H1 (cell line): ENCODE measurements at regions not wholly inside any gene's neighbourhood (a gene's known extent, or its start where the extent isn't known, plus 50 kb on each side); places are given as distances from the start of the nearest gene placed in this dataset.

Experiments
- CTCF ChIA-PET: fragments of 300-600 bp; sonication (Branson Sonifier 250); formaldehyde crosslinking; loops from one replicate; lab custom pipeline; 2021; ENCODE audit not compliant: partially characterized antibody; lab: Charles Lee
- POLR2A ChIA-PET: fragments of 300-600 bp; sonication (Branson Sonifier 250); formaldehyde crosslinking; loops from one replicate; lab custom pipeline; 2021; ENCODE audit warnings: inconsistent platforms; ENCODE audit not compliant: partially characterized antibody; lab: Charles Lee
- DNase-seq, 2 experiments: peaks; one replicate each; pipeline versions ENCODE4 v3.0.0 to v3.0.0-alpha.2; 2010 to 2022; ENCODE audit warnings: low spot score in 2 of 2, low read depth in 1 of 2, mixed read lengths in 1 of 2
- FAIRE-seq: peaks from 2 replicates; lab custom pipeline; 2011; peaks lifted over from hg19 to GRCh38; lab: Jason Lieb, UNC
- H2AFZ ChIP-seq: 2 replicates; pipeline ENCODE4 v1.8.1; 2012; ENCODE audit warnings: low read length, inconsistent platforms
- H2AK5ac ChIP-seq: 2 replicates; pipeline ENCODE4 v1.6.1; 2013; ENCODE audit warnings: low read depth, low read length
- H2BK120ac ChIP-seq: replicated peaks from 2 replicates; pipeline ENCODE3; 2013; ENCODE audit warnings: low read depth, low read length, inconsistent platforms
- H2BK12ac ChIP-seq: 2 replicates; pipeline ENCODE4 v1.6.1; 2013; ENCODE audit warnings: low read depth, low read length
- H2BK15ac ChIP-seq: 2 replicates; pipeline ENCODE4 v1.6.1; 2013; ENCODE audit warnings: low read length
- H2BK20ac ChIP-seq: 2 replicates; pipeline ENCODE4 v1.6.1; 2013; ENCODE audit warnings: low read length
- H2BK5ac ChIP-seq: 2 replicates; pipeline ENCODE4 v1.6.1; 2013; ENCODE audit warnings: low read depth, low read length
- H3K14ac ChIP-seq: 2 replicates; pipeline ENCODE4 v1.6.1; 2013; ENCODE audit warnings: inconsistent platforms; ENCODE audit not compliant: insufficient read length
- H3K18ac ChIP-seq: 2 replicates; pipeline ENCODE4 v1.6.1; 2013; ENCODE audit warnings: low read length; ENCODE audit errors: extremely low read depth
- H3K23ac ChIP-seq: 2 replicates; pipeline ENCODE4 v1.6.1; 2013; ENCODE audit warnings: inconsistent platforms; ENCODE audit not compliant: insufficient read length
- H3K23me2 ChIP-seq: 2 replicates; pipeline ENCODE4 v1.6.1; 2013; ENCODE audit warnings: low read depth, low read length
- H3K27ac ChIP-seq: 2 replicates; pipeline ENCODE4 v1.6.1; 2011; ENCODE audit warnings: low read depth, low read length, inconsistent platforms
- H3K27me3 ChIP-seq, 4 experiments: replicated peaks in 1 of 4; 1 replicate in 1 of 4; 2 replicates in 3 of 4; pipeline versions ENCODE4 v1.6.1 to v1.8.1; 2011 to 2013; ENCODE audit warnings: low read length in 3 of 4, mild to moderate bottlenecking in 3 of 4, inconsistent platforms in 2 of 4, mixed read lengths in 2 of 4, moderate library complexity in 1 of 4; ENCODE audit not compliant: control insufficient read depth in 3 of 4, insufficient read depth in 3 of 4; ENCODE audit errors: extremely low read depth in 1 of 4
- H3K36me3 ChIP-seq, 4 experiments: 2 replicates each; pipeline versions ENCODE4 v1.6.1 to v1.8.1; 2011 to 2013; ENCODE audit warnings: mild to moderate bottlenecking in 4 of 4, low read length in 3 of 4, moderate library complexity in 2 of 4, control low read depth in 1 of 4, inconsistent platforms in 1 of 4; ENCODE audit not compliant: insufficient read depth in 4 of 4, control insufficient read depth in 2 of 4
- H3K4ac ChIP-seq: replicated peaks from 2 replicates; pipeline ENCODE3; 2013; ENCODE audit warnings: low read length, low read depth, mixed read lengths, inconsistent platforms; ENCODE audit not compliant: insufficient read length
- H3K4me1 ChIP-seq, 4 experiments: replicated peaks in 1 of 4; 1 replicate in 1 of 4; 2 replicates in 3 of 4; pipeline versions ENCODE4 v1.6.1 to v1.8.1; 2011 to 2013; ENCODE audit warnings: low read length in 3 of 4, inconsistent platforms in 2 of 4, mixed read lengths in 1 of 4; ENCODE audit not compliant: insufficient read depth in 4 of 4, control insufficient read depth in 3 of 4
- H3K4me2 ChIP-seq, 2 experiments: 2 replicates each; pipeline versions ENCODE4 v1.6.1 to v1.8.1; 2011 to 2013; ENCODE audit warnings: low read depth in 2 of 2, low read length in 2 of 2, control low read depth in 1 of 2, inconsistent platforms in 1 of 2, mild to moderate bottlenecking in 1 of 2; ENCODE audit not compliant: insufficient read depth in 1 of 2
- H3K4me3 ChIP-seq, 4 experiments: fragments of 200-600, 300-600 bp in 1 of 4; sonication (generic), shearing (Covaris generic), sonication (Bioruptor Twin) in 1 of 4; 2 replicates each; pipeline versions ENCODE4 v1.5.1 to v1.8.1; 2011 to 2016; ENCODE audit warnings: low read length in 4 of 4, low read depth in 3 of 4, control low read depth in 2 of 4, inconsistent platforms in 2 of 4, mild to moderate bottlenecking in 2 of 4, mixed read lengths in 1 of 4, moderate library complexity in 1 of 4; ENCODE audit not compliant: insufficient read depth in 2 of 4; ENCODE audit errors: extremely low read depth in 1 of 4
- H3K56ac ChIP-seq: replicated peaks from 2 replicates; pipeline ENCODE3; 2013; ENCODE audit warnings: low read depth, mild to moderate bottlenecking, mixed read lengths, low read length, inconsistent platforms; ENCODE audit not compliant: insufficient read length
- H3K79me1 ChIP-seq: 2 replicates; pipeline ENCODE4 v1.6.1; 2013; ENCODE audit warnings: low read depth, low read length, control low read depth
- H3K79me2 ChIP-seq, 2 experiments: 2 replicates each; pipeline versions ENCODE4 v1.6.1 to v1.8.1; 2012 to 2013; ENCODE audit warnings: low read length in 2 of 2, mild to moderate bottlenecking in 2 of 2, inconsistent platforms in 1 of 2; ENCODE audit not compliant: insufficient read depth in 2 of 2, control insufficient read depth in 1 of 2
- H3K9ac ChIP-seq, 4 experiments: replicated peaks in 1 of 4; 1 replicate in 1 of 4; 2 replicates in 3 of 4; pipeline versions ENCODE4 v1.6.1 to v1.8.1; 2011 to 2013; ENCODE audit warnings: low read depth in 3 of 4, low read length in 3 of 4, control low read depth in 2 of 4, mild to moderate bottlenecking in 2 of 4, moderate library complexity in 2 of 4, inconsistent platforms in 1 of 4; ENCODE audit errors: extremely low read depth in 1 of 4
- H3K9me3 ChIP-seq, 2 experiments: 2 replicates each; pipeline versions ENCODE4 v1.6.1 to v1.8.1; 2012 to 2013; ENCODE audit warnings: mild to moderate bottlenecking in 2 of 2, moderate library complexity in 2 of 2, control low read depth in 1 of 2, inconsistent platforms in 1 of 2, low read depth in 1 of 2, low read length in 1 of 2, mixed read lengths in 1 of 2; ENCODE audit not compliant: insufficient read depth in 2 of 2
- H4K20me1 ChIP-seq, 2 experiments: replicated peaks in 1 of 2; 2 replicates each; pipeline versions ENCODE3 to v1.8.1; 2011 to 2013; ENCODE audit warnings: inconsistent platforms in 2 of 2, low read length in 2 of 2, mild to moderate bottlenecking in 1 of 2; ENCODE audit not compliant: insufficient read depth in 2 of 2, control insufficient read depth in 1 of 2
- H4K5ac ChIP-seq: 2 replicates; pipeline ENCODE4 v1.6.1; 2013; ENCODE audit warnings: low read length, low read depth, mixed read lengths, inconsistent platforms; ENCODE audit not compliant: insufficient read length
- H4K8ac ChIP-seq: 2 replicates; pipeline ENCODE4 v1.8.0; 2013; ENCODE audit warnings: mild to moderate bottlenecking, moderate library complexity, low read length, inconsistent platforms; ENCODE audit not compliant: insufficient read depth; ENCODE audit errors: extremely low read depth
- H4K91ac ChIP-seq: replicated peaks from 2 replicates; pipeline ENCODE3; 2013; ENCODE audit warnings: low read length, mixed read lengths, inconsistent platforms; ENCODE audit not compliant: insufficient read length
- ASH2L ChIP-seq: fragments of 200-600, 300-600 bp; sonication (generic); IDR thresholded peaks from one replicate; pipeline ENCODE4 v1.7.1; 2017; ENCODE audit warnings: low read length
- ATF3 ChIP-seq: IDR thresholded peaks from 2 replicates; pipeline ENCODE4 v1.6.1; 2011; ENCODE audit warnings: low read depth, mild to moderate bottlenecking, low read length; ENCODE audit not compliant: insufficient read depth
- CBX8 ChIP-seq: fragments of 300-800, 300-1000 bp; sonication (generic); IDR thresholded peaks from 2 replicates; pipeline ENCODE4 v1.7.1; 2016; ENCODE audit warnings: low read depth, low read length, borderline replicate concordance
- CREB1 ChIP-seq: IDR thresholded peaks from 2 replicates; pipeline ENCODE4 v1.6.1; 2012; ENCODE audit warnings: inconsistent platforms
- GABPA ChIP-seq: IDR thresholded peaks from 2 replicates; pipeline ENCODE4 v1.6.1; 2011; ENCODE audit warnings: mild to moderate bottlenecking, low read length, moderate library complexity, borderline replicate concordance; ENCODE audit not compliant: insufficient read depth
- GTF2F1 ChIP-seq: IDR thresholded peaks from 2 replicates; pipeline ENCODE4 v1.6.1; 2012; ENCODE audit warnings: low read depth, low read length, improper control_type of control experiment, borderline replicate concordance
- HDAC2 ChIP-seq, 2 experiments: fragments of 300-600 bp in 1 of 2; sonication (generic) in 1 of 2; IDR thresholded peaks; 2 replicates each; pipeline ENCODE4 v1.6.1; 2011 to 2012; ENCODE audit warnings: low read depth in 2 of 2, low read length in 2 of 2, mild to moderate bottlenecking in 2 of 2, moderate library complexity in 2 of 2, borderline replicate concordance in 1 of 2, inconsistent platforms in 1 of 2
- SIN3A ChIP-seq, 2 experiments: IDR thresholded peaks in 1 of 2; conservative IDR thresholded peaks in 1 of 2; 2 replicates each; pipeline ENCODE4 v1.6.1; 2011 to 2012; ENCODE audit warnings: low read length in 2 of 2, improper control_type of control experiment in 1 of 2, low read depth in 1 of 2, mild to moderate bottlenecking in 1 of 2
- SRF ChIP-seq: IDR thresholded peaks from 2 replicates; pipeline ENCODE4 v1.6.1; 2011; ENCODE audit warnings: mild to moderate bottlenecking, low read depth, low read length, moderate library complexity
- TAF1 ChIP-seq: IDR thresholded peaks from 2 replicates; pipeline ENCODE4 v1.6.1; 2011; ENCODE audit warnings: mild to moderate bottlenecking, low read depth, low read length
- TCF12 ChIP-seq: IDR thresholded peaks from 2 replicates; pipeline ENCODE4 v1.6.1; 2011; ENCODE audit warnings: low read depth, mild to moderate bottlenecking, low read length
- USF2 ChIP-seq: IDR thresholded peaks from 2 replicates; pipeline ENCODE4 v1.6.1; 2011; ENCODE audit warnings: low read length, improper control_type of control experiment
- YY1 ChIP-seq: IDR thresholded peaks from 2 replicates; pipeline ENCODE4 v1.6.1; 2011; ENCODE audit warnings: low read depth, mild to moderate bottlenecking, low read length
- ZNF274 ChIP-seq: IDR thresholded peaks from 2 replicates; pipeline ENCODE4 v1.7.0; 2012; ENCODE audit warnings: low read length, borderline replicate concordance; ENCODE audit errors: extremely low read depth
- WGBS, 2 experiments: shearing (Covaris generic) in 1 of 2; methylation state at CpG; one replicate each; pipeline versions ENCODE4 v1.1.6 to v1.1.7; 2013 to 2015; ENCODE audit warnings: low lambda C conversion rate in 2 of 2, mixed read lengths in 2 of 2, inconsistent platforms in 1 of 2, low coverage in 1 of 2, missing lambda C conversion rate in 1 of 2; ENCODE audit not compliant: insufficient replicate concordance in 2 of 2, insufficient coverage in 1 of 2, insufficient read length in 1 of 2; ENCODE audit errors: extremely low coverage in 1 of 2, missing lambda C conversion rate in 1 of 2; 5-methylcytosine and 5-hydroxymethylcytosine counted together

- Histone ChIP-seq H2BK20ac (no peak overlapping the region), H3K4ac (no peak overlapping the region), H3K4me1 (no peaks in the 10 kb centered on the region), H3K14ac (no peak overlapping the region), H4K8ac (no peak overlapping the region), H3K27ac (no peak overlapping the region), H2AFZ (no peak overlapping the region), H3K9ac (no peak overlapping the region), H3K4me3 (no peak overlapping the region), H4K5ac (no peak overlapping the region), H3K79me2 (no peaks in the 10 kb centered on the region), H3K18ac (no peak overlapping the region), H2BK12ac (no peak overlapping the region), H3K56ac (no peak overlapping the region), H3K9me3 (peaks cover 0 to 9% of the 10 kb centered on the region in 2 experiments; a peak in 2 of 4 replicates), H4K20me1 (no peaks in the 10 kb centered on the region), H2BK5ac (no peak overlapping the region), H3K36me3 (no peaks in the 10 kb centered on the region), H3K27me3 (no peaks in the 10 kb centered on the region), H2AK5ac (no peak overlapping the region), H3K23ac (no peak overlapping the region), H3K23me2 (no peaks in the 10 kb centered on the region), H2BK15ac (no peak overlapping the region), H2BK120ac (no peak overlapping the region), H4K91ac (no peak overlapping the region), H3K79me1 (no peaks in the 10 kb centered on the region), H3K4me2 (no peak overlapping the region)
- DNase-seq (no peak), FAIRE-seq (no peak)
- POLR2A ChIA-PET = no interaction called here
- WGBS, 2 experiments = 87% methylated on average over 4 of the region's 4 CpGs; no CpG with 5 or more reads in 1 of the 2 experiments
- CTCF ChIA-PET = no interaction called here
- no peak for TF ChIP-seq SRF
- no peak for TF ChIP-seq ATF3
- TF ChIP-seq CREB1 = no peak
- TF ChIP-seq GTF2F1 = no peak
- no peak for TF ChIP-seq YY1
- no peak for TF ChIP-seq ZNF274
- TF ChIP-seq HDAC2 (IDR thresholded peaks at IDR 0.05; ENCODE audit: borderline replicate concordance in 1 of 2, low read depth in 2 of 2, low read length in 2 of 2) = no peak
- no peak for TF ChIP-seq USF2
- TF ChIP-seq ASH2L = no peak
- no peak for TF ChIP-seq TAF1
- no peak for TF ChIP-seq SIN3A (conservative IDR thresholded peaks at IDR 0.05 in 1 of 2, IDR thresholded peaks at IDR 0.05 in 1 of 2; ENCODE audit: low read depth in 1 of 2, low read length in 2 of 2)
- no peak for TF ChIP-seq CBX8
- TF ChIP-seq GABPA = no peak
- TF ChIP-seq TCF12 = no peak
Observed at GRCh38 chr5:174970502-174970901, 246.1 kb downstream of the MSX2 start.
